ENCODE measurements at regions not wholly inside any gene's neighbourhood (a gene's known extent, or its start where the extent isn't known, plus 50 kb on each side); places are given as distances from the start of the nearest gene placed in this dataset.

DNA sequence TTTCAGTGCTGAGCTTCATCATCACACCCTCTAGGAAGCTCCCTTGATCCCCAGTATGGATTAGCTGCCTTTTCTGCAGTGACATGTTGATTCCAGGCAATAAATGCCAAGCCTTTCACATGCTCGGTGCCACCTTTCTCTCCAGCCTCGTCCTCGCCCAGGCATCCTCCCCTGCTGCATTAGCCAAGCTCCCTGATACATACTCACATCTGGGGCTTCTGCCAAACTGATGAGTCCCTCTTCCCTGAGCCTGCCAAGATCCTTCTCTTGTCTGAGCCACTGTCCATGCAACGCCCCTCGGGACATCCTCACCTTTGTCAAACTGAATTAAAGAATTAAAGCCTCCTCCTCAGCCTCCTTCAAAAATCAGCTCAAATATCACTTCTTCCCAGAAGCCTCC lies 538.5 kb upstream of the CDH11 start:
- no peaks in the 10 kb centered on the region for H3K36me3 ChIP-seq
- no peak for DNase-seq (ENCODE audit: extremely low spot score in 2 of 2)
- no peaks in the 10 kb centered on the region for H3K27me3 ChIP-seq
- no peak overlapping the region for H3K4me3 ChIP-seq
- no peak for TF ChIP-seq POLR2AphosphoS5 (IDR thresholded peaks at IDR 0.05; ENCODE audit: insufficient read depth in 1 of 2, low read depth in 1 of 2)
- TF ChIP-seq POLR2A (IDR thresholded peaks at IDR 0.05): no peak
- TF ChIP-seq, protein P1, sequence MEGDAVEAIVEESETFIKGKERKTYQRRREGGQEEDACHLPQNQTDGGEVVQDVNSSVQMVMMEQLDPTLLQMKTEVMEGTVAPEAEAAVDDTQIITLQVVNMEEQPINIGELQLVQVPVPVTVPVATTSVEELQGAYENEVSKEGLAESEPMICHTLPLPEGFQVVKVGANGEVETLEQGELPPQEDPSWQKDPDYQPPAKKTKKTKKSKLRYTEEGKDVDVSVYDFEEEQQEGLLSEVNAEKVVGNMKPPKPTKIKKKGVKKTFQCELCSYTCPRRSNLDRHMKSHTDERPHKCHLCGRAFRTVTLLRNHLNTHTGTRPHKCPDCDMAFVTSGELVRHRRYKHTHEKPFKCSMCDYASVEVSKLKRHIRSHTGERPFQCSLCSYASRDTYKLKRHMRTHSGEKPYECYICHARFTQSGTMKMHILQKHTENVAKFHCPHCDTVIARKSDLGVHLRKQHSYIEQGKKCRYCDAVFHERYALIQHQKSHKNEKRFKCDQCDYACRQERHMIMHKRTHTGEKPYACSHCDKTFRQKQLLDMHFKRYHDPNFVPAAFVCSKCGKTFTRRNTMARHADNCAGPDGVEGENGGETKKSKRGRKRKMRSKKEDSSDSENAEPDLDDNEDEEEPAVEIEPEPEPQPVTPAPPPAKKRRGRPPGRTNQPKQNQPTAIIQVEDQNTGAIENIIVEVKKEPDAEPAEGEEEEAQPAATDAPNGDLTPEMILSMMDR (IDR thresholded peaks at IDR 0.05): no peak
- peaks cover 15% of the 10 kb centered on the region for H3K4me1 ChIP-seq
- H3K27ac ChIP-seq: no peak overlapping the region
- intact Hi-C loops (cut with DNase I): no loop called here
- H3K9me3 ChIP-seq: no peaks in the 10 kb centered on the region

- no peaks in the 10 kb centered on the region for H3K9me3 ChIP-seq
- intact Hi-C loops (cut with DNase I): no loop called here
- peaks cover 12% of the 10 kb centered on the region for H3K4me1 ChIP-seq
- DNase-seq (ENCODE audit: extremely low spot score in 2 of 2): no peak
- TF ChIP-seq POLR2AphosphoS5 (IDR thresholded peaks at IDR 0.05; ENCODE audit: insufficient read depth in 1 of 2, low read depth in 1 of 2) (no peak), POLR2A (IDR thresholded peaks at IDR 0.05) (no peak)
- TF ChIP-seq, protein P1 (IDR thresholded peaks at IDR 0.05): no peak
- H3K27ac ChIP-seq: no peak overlapping the region
- H3K27me3 ChIP-seq: no peaks in the 10 kb centered on the region
- H3K36me3 ChIP-seq: no peaks in the 10 kb centered on the region
- no peak overlapping the region for H3K4me3 ChIP-seq
These were observed 537.9 kb upstream of the CDH11 start for GRCh38 chr16:65659758-65660157.

GRCh38 chr16:65658787-65659220 lies 536.9 kb upstream of the CDH11 start:
- H3K36me3 ChIP-seq: no peaks in the 10 kb centered on the region
- no peaks in the 10 kb centered on the region for H3K27me3 ChIP-seq
- intact Hi-C loops (cut with DNase I): no loop called here
- no peak for DNase-seq (ENCODE audit: extremely low spot score in 2 of 2)
- TF ChIP-seq POLR2AphosphoS5 (IDR thresholded peaks at IDR 0.05; ENCODE audit: insufficient read depth in 1 of 2, low read depth in 1 of 2) (no peak), POLR2A (IDR thresholded peaks at IDR 0.05) (no peak)
- TF ChIP-seq, protein P1 (IDR thresholded peaks at IDR 0.05): no peak
- no peaks in the 10 kb centered on the region for H3K9me3 ChIP-seq
- H3K4me3 ChIP-seq: no peak overlapping the region
- H3K27ac ChIP-seq: no peak overlapping the region
- peaks cover 12% of the 10 kb centered on the region for H3K4me1 ChIP-seq

DNA sequence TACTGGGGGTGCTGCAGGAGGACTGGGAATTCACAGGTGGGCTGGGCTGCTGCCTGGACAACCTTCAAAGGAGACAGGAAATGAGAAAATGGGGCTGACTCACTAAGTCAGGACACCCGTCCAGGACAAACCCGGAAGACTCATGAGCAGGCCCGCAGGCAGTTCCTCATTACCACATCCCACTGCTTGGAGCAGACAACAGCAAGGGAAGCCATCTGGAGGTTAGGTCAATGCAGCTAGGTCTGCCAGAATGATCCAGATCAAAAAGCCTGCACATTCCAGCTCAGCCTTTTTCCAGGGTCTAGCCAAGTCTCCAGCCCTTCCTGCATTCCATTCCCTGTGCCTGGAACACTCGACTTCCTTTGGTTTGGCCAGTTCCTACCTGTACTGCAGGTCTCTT lies 536.5 kb upstream of the CDH11 start:
- intact Hi-C loops (cut with DNase I): no loop called here
- Histone ChIP-seq H3K4me3 (no peak overlapping the region), H3K36me3 (no peaks in the 10 kb centered on the region), H3K4me1 (peaks cover 12% of the 10 kb centered on the region), H3K9me3 (no peaks in the 10 kb centered on the region), H3K27me3 (no peaks in the 10 kb centered on the region), H3K27ac (no peak overlapping the region)
- no peak for DNase-seq (ENCODE audit: extremely low spot score in 2 of 2)
- TF ChIP-seq POLR2A (IDR thresholded peaks at IDR 0.05): no peak
- TF ChIP-seq, protein P1 (IDR thresholded peaks at IDR 0.05): no peak

GRCh38 chr16:65657556-65657955 lies 535.7 kb upstream of the CDH11 start:
- no peak overlapping the region for H3K4me3 ChIP-seq
- H3K4me1 ChIP-seq: peaks cover 12% of the 10 kb centered on the region
- H3K9me3 ChIP-seq: no peaks in the 10 kb centered on the region
- H3K36me3 ChIP-seq: no peaks in the 10 kb centered on the region
- H3K27ac ChIP-seq: no peak overlapping the region
- TF ChIP-seq POLR2AphosphoS5 (IDR thresholded peaks at IDR 0.05; ENCODE audit: insufficient read depth in 1 of 2, low read depth in 1 of 2): no peak
- TF ChIP-seq, protein P1 (IDR thresholded peaks at IDR 0.05): no peak
- TF ChIP-seq POLR2A (IDR thresholded peaks at IDR 0.05): no peak
- no peaks in the 10 kb centered on the region for H3K27me3 ChIP-seq
- intact Hi-C loops (cut with DNase I): no loop called here
- no peak for DNase-seq (ENCODE audit: extremely low spot score in 2 of 2)
